ENCODE measurements at regions not wholly inside any gene's neighbourhood (a gene's known extent, or its start where the extent isn't known, plus 50 kb on each side); places are given as distances from the start of the nearest gene placed in this dataset.

GRCh38 chr20:7610681-7611080 lies 329.6 kb downstream of the HAO1 start:
- Histone ChIP-seq H3K4me3 (ENCODE audit: low read depth, low read length) (no peak overlapping the region), H3K27ac (ENCODE audit: extremely low read depth, low read depth, low read length) (no peak overlapping the region), H3K36me3 (ENCODE audit: control insufficient read depth in 2 of 2, insufficient read depth in 1 of 2, low read length in 2 of 2) (no peaks in the 10 kb centered on the region), H3K9me3 (ENCODE audit: control insufficient read depth, insufficient read depth, low read depth, low read length) (no peaks in the 10 kb centered on the region), H3K4me1 (ENCODE audit: control insufficient read depth, insufficient read depth, low read length) (no peaks in the 10 kb centered on the region)
- ChIA-PET POLR2A (no interaction called here), CTCF (no interaction called here)
- TF ChIP-seq PRDM4 (tag by site-specific recombination; IDR thresholded peaks at IDR 0.05): no peak
- TF ChIP-seq ZNF791 (tag by site-specific recombination; IDR thresholded peaks at IDR 0.05): no peak
- no peak for TF ChIP-seq BCL11B (tag by site-specific recombination; IDR thresholded peaks at IDR 0.05; ENCODE audit: low read depth)
- no peak for TF ChIP-seq YY2 (tag by site-specific recombination; IDR thresholded peaks at IDR 0.05)
- no peak for TF ChIP-seq BCL6B (tag by site-specific recombination; IDR thresholded peaks at IDR 0.05)
- no peak for TF ChIP-seq ZNF623 (tag by site-specific recombination; IDR thresholded peaks at IDR 0.05)
- no peak for TF ChIP-seq ZBTB26 (tag by site-specific recombination; optimal IDR thresholded peaks at IDR 0.05)
- no peak for TF ChIP-seq ZNF433 (tag by site-specific recombination; IDR thresholded peaks at IDR 0.05; ENCODE audit: low read depth)
- TF ChIP-seq OVOL3 (tag by site-specific recombination; IDR thresholded peaks at IDR 0.05): no peak
- TF ChIP-seq ZSCAN18 (tag by site-specific recombination; IDR thresholded peaks at IDR 0.05): no peak

GRCh38 chr20:7617797-7618196 lies 322.5 kb downstream of the HAO1 start:
- ChIA-PET CTCF (no interaction called here), POLR2A (no interaction called here)
- Histone ChIP-seq H3K4me3 (ENCODE audit: low read depth, low read length) (no peak overlapping the region), H3K27ac (ENCODE audit: extremely low read depth, low read depth, low read length) (no peak overlapping the region), H3K9me3 (ENCODE audit: control insufficient read depth, insufficient read depth, low read depth, low read length) (no peaks in the 10 kb centered on the region), H3K36me3 (ENCODE audit: control insufficient read depth in 2 of 2, insufficient read depth in 1 of 2, low read length in 2 of 2) (no peaks in the 10 kb centered on the region), H3K4me1 (ENCODE audit: control insufficient read depth, insufficient read depth, low read length) (no peaks in the 10 kb centered on the region)
- TF ChIP-seq ZSCAN4 (tag by site-specific recombination; IDR thresholded peaks at IDR 0.05) (no peak), ZNF76 (tag by site-specific recombination; IDR thresholded peaks at IDR 0.05; ENCODE audit: borderline replicate concordance, low read depth) (no peak), ZNF391 (tag by site-specific recombination; IDR thresholded peaks at IDR 0.05; ENCODE audit: borderline replicate concordance, low read depth) (no peak), KLF16 (tag by site-specific recombination; IDR thresholded peaks at IDR 0.05) (no peak), ZSCAN23 (tag by site-specific recombination; IDR thresholded peaks at IDR 0.05) (no peak), ZNF530 (tag by site-specific recombination; IDR thresholded peaks at IDR 0.05; ENCODE audit: low read depth) (no peak), ZNF654 (tag by site-specific recombination; IDR thresholded peaks at IDR 0.05; ENCODE audit: low read depth) (no peak), ZBTB26 (tag by site-specific recombination; optimal IDR thresholded peaks at IDR 0.05) (no peak), ZNF2 (tag by site-specific recombination; IDR thresholded peaks at IDR 0.05) (no peak), ZNF114 (tag by site-specific recombination; IDR thresholded peaks at IDR 0.05) (no peak), YY1 (tag by site-specific recombination; IDR thresholded peaks at IDR 0.05) (no peak), GLIS2 (tag by site-specific recombination; IDR thresholded peaks at IDR 0.05) (no peak)
